Endothelial cell of umbilical vein (primary cell): ENCODE measurements at regions not wholly inside any gene's neighbourhood (a gene's known extent, or its start where the extent isn't known, plus 50 kb on each side); places are given as distances from the start of the nearest gene placed in this dataset.

Experiments used
- BruUV-seq: library from RNA; stranded (reverse); fragments of 400-500 nt; replicated peaks from 2 replicates; lab custom pipeline; 2021; lab: Mats Ljungman, UMichigan
- CTCF ChIA-PET: fragments of 300-600, 350-600 bp; sonication (Branson Sonifier 250); formaldehyde crosslinking; loops from one replicate; lab custom pipeline; 2021; ENCODE audit warnings: antibody characterized with exemption, inconsistent platforms; lab: Charles Lee
- POLR2A ChIA-PET: fragments of 300-600, 350-600 bp; sonication (Branson Sonifier 250); formaldehyde crosslinking; loops from one replicate; lab custom pipeline; 2021; ENCODE audit warnings: antibody characterized with exemption, inconsistent platforms; lab: Charles Lee
- DNase-seq: peaks from one replicate; pipeline ENCODE4 v3.0.0-alpha.2; 2011; ENCODE audit warnings: low read depth, low spot score
- FAIRE-seq: peaks from 2 replicates; lab custom pipeline; 2011; peaks lifted over from hg19 to GRCh38; lab: Jason Lieb, UNC
- H2AFZ ChIP-seq: 2 replicates; pipeline ENCODE4 v1.6.0; 2012; ENCODE audit warnings: low read depth, low read length, control low read depth, inconsistent platforms
- H3K27ac ChIP-seq: 2 replicates; pipeline ENCODE4 v1.5.1; 2011; ENCODE audit warnings: low read depth, mild to moderate bottlenecking, control low read depth, low read length, moderate library complexity; ENCODE audit not compliant: insufficient read depth
- H3K27me3 ChIP-seq, 2 experiments: 2 replicates each; pipeline versions ENCODE4 v1.6.0 to v1.6.1; 2011; ENCODE audit warnings: low read length in 2 of 2, mixed read lengths in 1 of 2; ENCODE audit not compliant: control insufficient read depth in 2 of 2, insufficient read depth in 2 of 2
- H3K36me3 ChIP-seq, 2 experiments: 2 replicates in 1 of 2; 3 replicates in 1 of 2; pipeline ENCODE4 v1.5.1; 2011; ENCODE audit warnings: low read length in 2 of 2, mild to moderate bottlenecking in 1 of 2, moderate library complexity in 1 of 2; ENCODE audit not compliant: control insufficient read depth in 2 of 2, insufficient read depth in 2 of 2; ENCODE audit errors: extremely low read depth in 1 of 2
- H3K4me1 ChIP-seq: 3 replicates; pipeline ENCODE4 v1.5.1; 2011; ENCODE audit warnings: mild to moderate bottlenecking, low read length; ENCODE audit not compliant: control insufficient read depth, insufficient read depth; ENCODE audit errors: extremely low read depth
- H3K4me2 ChIP-seq: 2 replicates; pipeline ENCODE4 v1.6.1; 2011; ENCODE audit warnings: low read length, control low read depth, mixed read lengths; ENCODE audit not compliant: insufficient read depth
- H3K4me3 ChIP-seq, 3 experiments: fragments of 200-600 bp in 1 of 3; sonication (generic), shearing (Covaris generic) in 1 of 3; replicated peaks in 1 of 3; 2 replicates each; pipeline ENCODE4 v1.5.1; 2011 to 2016; ENCODE audit warnings: control low read depth in 3 of 3, low read length in 3 of 3, mild to moderate bottlenecking in 2 of 3, inconsistent platforms in 1 of 3, low read depth in 1 of 3, moderate library complexity in 1 of 3; ENCODE audit not compliant: insufficient read depth in 1 of 3
- H3K79me2 ChIP-seq: 2 replicates; pipeline ENCODE4 v1.6.0; 2012; ENCODE audit warnings: low read length, inconsistent platforms; ENCODE audit not compliant: control insufficient read depth, insufficient read depth
- H3K9ac ChIP-seq: replicated peaks from 2 replicates; pipeline ENCODE3; 2011; ENCODE audit warnings: low read length, control low read depth; ENCODE audit not compliant: insufficient read depth; ENCODE audit errors: extremely low read depth
- H3K9me1 ChIP-seq: replicated peaks from 3 replicates; pipeline ENCODE4 v1.6.0; 2011; ENCODE audit warnings: mild to moderate bottlenecking, low read length; ENCODE audit not compliant: control insufficient read depth, insufficient read depth; ENCODE audit errors: extremely low read depth
- H3K9me3 ChIP-seq: replicated peaks from 2 replicates; pipeline ENCODE4 v1.5.1; 2012; ENCODE audit warnings: low read length, inconsistent platforms; ENCODE audit not compliant: control insufficient read depth, insufficient read depth
- H4K20me1 ChIP-seq: replicated peaks from 2 replicates; pipeline ENCODE3; 2011; ENCODE audit warnings: mild to moderate bottlenecking, low read length; ENCODE audit not compliant: control insufficient read depth, insufficient read depth; ENCODE audit errors: extremely low read depth
- EZH2 ChIP-seq: IDR thresholded peaks from 2 replicates; pipeline ENCODE4 v1.6.1; 2012; ENCODE audit warnings: borderline replicate concordance, low read depth, mild to moderate bottlenecking, moderate library complexity, low read length, inconsistent platforms; ENCODE audit not compliant: severe bottlenecking
- FOS ChIP-seq: IDR thresholded peaks from 2 replicates; pipeline ENCODE4 v1.6.1; 2011; ENCODE audit warnings: mild to moderate bottlenecking, low read length, moderate library complexity, borderline replicate concordance; ENCODE audit not compliant: insufficient read depth
- GATA2 ChIP-seq: IDR thresholded peaks from 2 replicates; pipeline ENCODE4 v1.7.0; 2011; ENCODE audit warnings: low read depth, mild to moderate bottlenecking, moderate library complexity, mixed read lengths, low read length; ENCODE audit not compliant: insufficient read length, insufficient read depth
- JUN ChIP-seq: IDR thresholded peaks from 2 replicates; pipeline ENCODE4 v1.6.1; 2011; ENCODE audit warnings: borderline replicate concordance, low read depth; ENCODE audit not compliant: insufficient read length, insufficient read depth
- MYC ChIP-seq: IDR thresholded peaks from one replicate; pipeline ENCODE4 v1.6.1; 2011; ENCODE audit warnings: mild to moderate bottlenecking, low read depth, low read length
- POLR2A ChIP-seq: IDR thresholded peaks from 2 replicates; pipeline ENCODE4 v1.6.1; 2012; ENCODE audit warnings: low read depth, mild to moderate bottlenecking, control low read depth, low read length
- POLR2AphosphoS5 ChIP-seq: IDR thresholded peaks from 2 replicates; pipeline ENCODE4 v1.6.1; 2012; ENCODE audit warnings: low read depth, mild to moderate bottlenecking, control low read depth, low read length, moderate library complexity; ENCODE audit not compliant: insufficient read depth
- dilution Hi-C: fragments of 300-500 bp; cut with MboI; formaldehyde crosslinking; loops from one replicate; pipeline ENCODE4 v1.15.0; 2019; ENCODE audit warnings: low sequenced_read_pairs; ENCODE audit not compliant: extremely low pct_ligation_motif_present
- intact Hi-C: fragments of 100-400 bp; cut with micrococcal nuclease; formaldehyde crosslinking; loops from one replicate; pipeline ENCODE4 v1.10.0; 2022
- TF ChIP-seq, protein P1 (sequence below): IDR thresholded peaks from 2 replicates; pipeline ENCODE4 v1.6.1; 2011; ENCODE audit not compliant: insufficient read depth, insufficient read length
- TF ChIP-seq, protein P2 (sequence below), 2 donors: IDR thresholded peaks; 1 replicate in 1 of 2; 2 replicates in 1 of 2; pipeline ENCODE4 v1.5.1; 2011; ENCODE audit warnings: low read length in 2 of 2, mild to moderate bottlenecking in 2 of 2, moderate library complexity in 2 of 2, control low read depth in 1 of 2, inconsistent platforms in 1 of 2, low read depth in 1 of 2; ENCODE audit not compliant: insufficient read depth in 1 of 2; ENCODE audit errors: extremely low read depth in 1 of 2

DNA sequence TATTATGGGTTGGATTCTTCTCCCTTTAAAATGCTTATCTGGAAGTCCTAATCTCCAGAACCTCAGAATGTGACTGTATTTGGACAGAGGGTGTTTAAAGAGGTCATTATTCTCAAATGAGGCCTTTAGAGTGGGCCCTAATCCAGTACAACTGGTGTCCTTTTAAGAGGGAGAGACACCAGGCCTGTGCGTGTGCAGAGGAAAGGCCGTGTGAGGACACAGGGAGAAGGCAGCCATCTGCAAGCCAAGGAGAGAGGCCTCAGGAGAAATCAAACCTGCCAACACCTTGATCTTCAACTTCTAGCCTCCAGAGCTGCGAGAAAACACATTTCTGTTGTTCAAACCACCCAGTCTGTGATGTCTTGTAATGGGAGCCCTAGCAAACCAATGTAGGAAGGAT lies 235.4 kb upstream of the MYO3A start:
- no peak overlapping the region for H2AFZ ChIP-seq
- no peaks in the 10 kb centered on the region for H3K9me1 ChIP-seq
- FAIRE-seq (no peak), DNase-seq (no peak)
- no peak overlapping the region for H3K4me3 ChIP-seq
- H3K27me3 ChIP-seq: no peaks in the 10 kb centered on the region
- intact Hi-C loops: no loop called here
- no peaks in the 10 kb centered on the region for H3K36me3 ChIP-seq
- no peaks in the 10 kb centered on the region for H3K79me2 ChIP-seq
- no TSS peak for BruUV-seq
- H3K9ac ChIP-seq: no peak overlapping the region
- CTCF ChIA-PET: no interaction called here
- POLR2A ChIA-PET: no interaction called here
- TF ChIP-seq EZH2: no peak
- TF ChIP-seq JUN: no peak
- no peak for TF ChIP-seq MYC
- TF ChIP-seq FOS: no peak
- TF ChIP-seq POLR2AphosphoS5: no peak
- TF ChIP-seq GATA2: no peak
- TF ChIP-seq, protein P1, sequence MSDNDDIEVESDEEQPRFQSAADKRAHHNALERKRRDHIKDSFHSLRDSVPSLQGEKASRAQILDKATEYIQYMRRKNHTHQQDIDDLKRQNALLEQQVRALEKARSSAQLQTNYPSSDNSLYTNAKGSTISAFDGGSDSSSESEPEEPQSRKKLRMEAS: no peak
- TF ChIP-seq POLR2A: no peak
- TF ChIP-seq, protein P2, sequence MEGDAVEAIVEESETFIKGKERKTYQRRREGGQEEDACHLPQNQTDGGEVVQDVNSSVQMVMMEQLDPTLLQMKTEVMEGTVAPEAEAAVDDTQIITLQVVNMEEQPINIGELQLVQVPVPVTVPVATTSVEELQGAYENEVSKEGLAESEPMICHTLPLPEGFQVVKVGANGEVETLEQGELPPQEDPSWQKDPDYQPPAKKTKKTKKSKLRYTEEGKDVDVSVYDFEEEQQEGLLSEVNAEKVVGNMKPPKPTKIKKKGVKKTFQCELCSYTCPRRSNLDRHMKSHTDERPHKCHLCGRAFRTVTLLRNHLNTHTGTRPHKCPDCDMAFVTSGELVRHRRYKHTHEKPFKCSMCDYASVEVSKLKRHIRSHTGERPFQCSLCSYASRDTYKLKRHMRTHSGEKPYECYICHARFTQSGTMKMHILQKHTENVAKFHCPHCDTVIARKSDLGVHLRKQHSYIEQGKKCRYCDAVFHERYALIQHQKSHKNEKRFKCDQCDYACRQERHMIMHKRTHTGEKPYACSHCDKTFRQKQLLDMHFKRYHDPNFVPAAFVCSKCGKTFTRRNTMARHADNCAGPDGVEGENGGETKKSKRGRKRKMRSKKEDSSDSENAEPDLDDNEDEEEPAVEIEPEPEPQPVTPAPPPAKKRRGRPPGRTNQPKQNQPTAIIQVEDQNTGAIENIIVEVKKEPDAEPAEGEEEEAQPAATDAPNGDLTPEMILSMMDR (IDR thresholded peaks at IDR 0.05; ENCODE audit: extremely low read depth in 1 of 2, insufficient read depth in 1 of 2, low read depth in 1 of 2, low read length in 2 of 2): no peak
- H3K4me2 ChIP-seq: no peak overlapping the region
- H4K20me1 ChIP-seq: no peaks in the 10 kb centered on the region
- H3K4me1 ChIP-seq: no peaks in the 10 kb centered on the region
- no peak overlapping the region for H3K27ac ChIP-seq
- dilution Hi-C loops: no loop called here
- H3K9me3 ChIP-seq: no peaks in the 10 kb centered on the region
